ENCODE measurements at regions not wholly inside any gene's neighbourhood (a gene's known extent, or its start where the extent isn't known, plus 50 kb on each side); places are given as distances from the start of the nearest gene placed in this dataset.
"Not testable (repeated sequence)": the region's sequence is repeated elsewhere in the genome, so short reads cannot be mapped to it uniquely, and the experiment has no call there.

DNA sequence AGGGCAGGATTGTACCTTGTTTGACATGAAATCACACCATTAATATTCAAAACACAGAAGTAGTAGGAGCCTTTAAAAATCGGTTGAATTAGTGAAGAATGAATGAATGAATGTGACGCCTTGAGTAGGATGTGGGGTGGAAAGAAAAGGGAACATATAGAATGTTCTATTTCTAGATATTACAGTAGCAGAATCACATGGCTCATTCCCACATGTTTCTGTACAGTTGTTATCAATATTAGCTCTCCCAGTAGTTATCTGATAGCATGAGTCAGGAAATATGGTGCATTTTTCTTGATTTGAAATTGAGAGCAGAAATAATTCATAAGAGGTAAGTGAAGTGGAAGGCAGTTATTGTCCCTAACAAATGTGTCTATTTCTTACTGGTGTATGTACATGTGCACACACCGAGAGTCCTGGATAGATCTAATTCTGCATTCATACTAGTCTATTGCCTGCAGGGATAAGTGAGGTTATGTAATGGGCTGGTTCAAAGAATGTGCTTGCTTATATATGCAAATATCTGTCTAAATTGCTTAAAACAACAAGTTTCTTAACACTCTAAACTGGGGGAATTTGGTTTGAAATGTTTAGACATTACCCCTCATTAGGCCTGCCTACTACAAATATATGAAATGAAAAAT is 245.4 kb downstream of the EFCAB11 start:
- no peak for DNase-seq (ENCODE audit: extremely low spot score)
- 86% methylated on average over 3 of the region's 3 CpGs for WGBS

DNA sequence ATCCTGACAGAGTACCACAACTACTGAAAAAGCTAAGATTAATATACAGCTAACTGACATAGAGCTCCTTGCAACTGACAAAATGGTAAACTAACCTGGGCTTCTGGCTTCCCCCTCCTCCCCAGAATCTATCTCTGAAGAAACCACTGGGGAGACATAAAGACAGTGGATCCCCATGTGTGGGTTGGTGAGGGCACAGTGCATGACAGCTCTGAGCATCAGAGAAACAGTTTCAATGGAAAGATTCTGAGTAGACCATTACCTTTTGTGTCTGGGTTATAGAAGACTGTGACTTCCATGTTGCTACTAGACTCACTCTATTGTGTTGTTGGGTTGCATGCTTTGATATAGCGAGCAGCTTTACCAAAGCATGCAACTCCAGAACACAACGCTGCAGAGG is 247.4 kb downstream of the EFCAB11 start:
- no peak overlapping the region for H3K27ac ChIP-seq (ENCODE audit: low read depth)
- no peak overlapping the region for H3K4me3 ChIP-seq (ENCODE audit: low read depth, low read length)
- no peak for DNase-seq (ENCODE audit: extremely low spot score)
- 93% methylated on average over 2 of the region's 2 CpGs for WGBS
- no peaks in the 10 kb centered on the region for H3K36me3 ChIP-seq (ENCODE audit: insufficient read depth)
- H3K4me1 ChIP-seq (ENCODE audit: insufficient read depth) = peaks cover 3% of the 10 kb centered on the region

More for the DNA sequence above, 245.4 kb downstream of the EFCAB11 start:
- Histone ChIP-seq H3K4me1 (ENCODE audit: insufficient read depth) (no peaks in the 10 kb centered on the region), H3K4me3 (ENCODE audit: low read depth, low read length) (no peak overlapping the region), H3K27ac (ENCODE audit: low read depth) (no peak overlapping the region), H3K36me3 (ENCODE audit: insufficient read depth) (no peaks in the 10 kb centered on the region)

DNA sequence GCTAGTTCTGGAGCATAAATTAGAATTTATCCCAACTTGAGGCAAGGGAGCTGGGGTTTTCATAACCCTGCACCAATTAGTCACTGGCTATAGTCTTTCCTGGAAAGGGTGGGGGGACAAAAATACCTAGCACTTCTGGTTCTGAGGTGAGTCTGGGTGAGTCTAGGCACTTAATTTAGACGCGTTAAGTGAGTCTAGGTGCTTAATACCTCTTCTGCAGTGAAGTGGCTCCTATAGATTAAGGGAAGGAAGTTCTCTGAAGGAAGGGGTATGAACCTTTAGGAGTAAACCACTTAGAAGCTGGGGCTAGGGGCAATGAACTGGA is 251.7 kb downstream of the EFCAB11 start:
- Histone ChIP-seq H3K4me3 (ENCODE audit: low read depth, low read length) (no peak overlapping the region), H3K27ac (ENCODE audit: low read depth) (no peak overlapping the region), H3K36me3 (ENCODE audit: insufficient read depth) (no peaks in the 10 kb centered on the region), H3K4me1 (ENCODE audit: insufficient read depth) (peaks cover 3% of the 10 kb centered on the region)
- WGBS = 97% methylated on average over 2 of the region's 2 CpGs
- no peak for DNase-seq (ENCODE audit: extremely low spot score)

GRCh38 chr14:89702073-89702875 is 252.3 kb downstream of the EFCAB11 start:
- DNase-seq (ENCODE audit: extremely low spot score) = peak; percentile 59
- peak overlapping the region; percentile 44 for H3K27ac ChIP-seq (ENCODE audit: low read depth)
- 25% methylated on average over 6 of the region's 6 CpGs for WGBS

DNA sequence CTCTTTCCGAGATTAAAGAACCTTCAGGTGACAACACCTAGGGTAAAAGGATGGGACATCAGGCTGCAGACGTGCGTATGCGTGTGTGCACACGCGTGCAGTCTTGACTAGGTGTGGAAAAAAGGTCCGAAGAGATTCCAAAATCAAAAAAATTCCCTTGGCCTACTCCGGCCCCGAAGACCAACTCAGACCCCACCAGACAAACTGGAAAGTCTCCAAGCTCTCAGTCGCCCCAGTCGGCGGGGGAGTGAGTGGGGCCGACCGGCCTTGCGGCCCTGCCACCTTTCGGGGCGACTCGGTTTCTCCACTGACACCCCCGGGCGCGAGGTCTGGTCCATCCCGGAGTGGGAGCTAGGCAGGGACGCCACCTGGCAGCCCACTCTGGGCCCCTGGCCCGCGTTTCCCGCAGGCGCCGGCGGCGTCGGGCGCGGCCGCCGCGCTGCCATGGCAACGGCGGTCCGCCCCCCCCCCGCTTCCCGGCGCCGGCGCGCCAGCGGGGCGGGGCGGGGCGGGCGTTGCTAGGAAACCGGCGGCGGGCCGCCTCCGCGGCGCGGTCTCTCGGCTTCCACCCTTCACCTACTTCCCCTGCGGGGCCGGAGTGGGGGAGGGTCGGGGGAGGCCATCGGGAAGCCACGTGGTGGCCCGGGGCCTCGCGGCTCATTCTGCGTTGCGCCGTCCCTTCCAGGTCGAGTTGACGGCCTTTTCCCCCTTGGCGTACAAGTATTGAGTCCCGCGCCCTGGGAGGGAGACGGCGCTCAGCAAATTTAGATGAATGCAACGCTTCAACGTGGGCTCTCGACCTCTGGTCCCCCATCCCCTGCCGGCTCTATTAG is 253.1 kb downstream of the EFCAB11 start:
- H3K4me1 ChIP-seq (ENCODE audit: insufficient read depth) = peaks cover 3% of the 10 kb centered on the region
- H3K4me3 ChIP-seq (ENCODE audit: low read depth, low read length) = peak overlapping the region; percentile 55
- 5% methylated on average over 80 of the region's 81 CpGs for WGBS
- no peak for DNase-seq (ENCODE audit: extremely low spot score)
- no peaks in the 10 kb centered on the region for H3K36me3 ChIP-seq (ENCODE audit: insufficient read depth)
- H3K27ac ChIP-seq (ENCODE audit: low read depth) = peak overlapping the region; percentile 44

More at GRCh38 chr14:89702073-89702875, 252.3 kb downstream of the EFCAB11 start:
- peaks cover 3% of the 10 kb centered on the region for H3K4me1 ChIP-seq (ENCODE audit: insufficient read depth)
- H3K4me3 ChIP-seq (ENCODE audit: low read depth, low read length) = peak overlapping the region; percentile 55
- H3K36me3 ChIP-seq (ENCODE audit: insufficient read depth) = no peaks in the 10 kb centered on the region

DNA sequence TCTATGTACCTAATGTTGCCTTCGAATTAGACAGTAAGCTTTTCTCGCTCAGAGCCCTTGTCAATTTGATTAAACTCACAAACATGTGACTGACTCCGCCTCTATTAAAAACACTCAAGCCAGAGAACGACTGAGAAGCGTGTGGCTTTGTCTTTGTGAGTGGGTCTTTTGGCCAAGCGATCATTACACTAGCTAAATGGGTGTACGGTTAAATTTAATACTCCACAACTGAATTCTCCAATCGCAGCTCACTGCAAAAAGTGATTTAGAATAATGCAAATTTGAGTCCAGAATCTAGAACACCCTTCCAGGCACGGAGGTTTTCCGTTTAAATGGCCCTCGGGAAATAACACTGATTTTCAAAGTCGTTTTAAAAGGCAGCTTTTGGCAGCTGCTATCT is 253.7 kb downstream of the EFCAB11 start:
- no peak for DNase-seq (ENCODE audit: extremely low spot score)
- Histone ChIP-seq H3K36me3 (ENCODE audit: insufficient read depth) (no peaks in the 10 kb centered on the region), H3K4me3 (ENCODE audit: low read depth, low read length) (peak overlapping the region; percentile 55), H3K27ac (ENCODE audit: low read depth) (no peak overlapping the region), H3K4me1 (ENCODE audit: insufficient read depth) (peaks cover 3% of the 10 kb centered on the region)
- WGBS = 58% methylated on average over 12 of the region's 12 CpGs

GRCh38 chr14:89699071-89699470 is 255.5 kb downstream of the EFCAB11 start:
- no peak for DNase-seq (ENCODE audit: extremely low spot score)
- H3K4me3 ChIP-seq (ENCODE audit: low read depth, low read length) = no peak overlapping the region
- peaks cover 3% of the 10 kb centered on the region for H3K4me1 ChIP-seq (ENCODE audit: insufficient read depth)
- H3K36me3 ChIP-seq (ENCODE audit: insufficient read depth) = no peaks in the 10 kb centered on the region
- 33% methylated on average over 6 of the region's 6 CpGs for WGBS
- H3K27ac ChIP-seq (ENCODE audit: low read depth) = no peak overlapping the region

- 83% methylated on average over 8 of the region's 8 CpGs for WGBS
- no peaks in the 10 kb centered on the region for H3K36me3 ChIP-seq (ENCODE audit: insufficient read depth)
- DNase-seq (ENCODE audit: extremely low spot score) = no peak
- no peak overlapping the region for H3K4me3 ChIP-seq (ENCODE audit: low read depth, low read length)
- peaks cover 1% of the 10 kb centered on the region for H3K4me1 ChIP-seq (ENCODE audit: insufficient read depth)
- no peak overlapping the region for H3K27ac ChIP-seq (ENCODE audit: low read depth)
Observed at GRCh38 chr14:89697281-89698060, 257.1 kb downstream of the EFCAB11 start.

DNA sequence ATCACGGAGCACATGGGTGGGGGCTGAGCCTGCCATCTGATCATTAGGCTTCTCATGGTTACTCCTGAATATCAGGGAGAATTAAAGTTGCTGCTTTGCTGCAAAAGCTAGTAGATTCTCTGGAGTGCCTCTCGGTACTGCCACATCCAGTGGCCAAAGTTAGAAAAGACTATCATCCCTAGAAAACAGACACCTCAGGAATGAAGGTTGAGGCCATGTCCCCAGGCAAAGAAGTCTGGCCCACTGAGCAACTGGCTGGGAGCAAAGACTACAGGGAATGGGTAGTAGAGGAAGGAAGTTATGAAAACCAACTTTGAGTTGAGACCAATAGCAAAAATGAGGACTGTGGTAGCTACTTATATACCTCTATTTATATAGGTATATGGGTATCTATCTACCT is 258.7 kb downstream of the EFCAB11 start:
- H3K27ac ChIP-seq (ENCODE audit: low read depth) = no peak overlapping the region
- no peaks in the 10 kb centered on the region for H3K36me3 ChIP-seq (ENCODE audit: insufficient read depth)
- H3K4me1 ChIP-seq (ENCODE audit: insufficient read depth) = no peaks in the 10 kb centered on the region
- no peak for DNase-seq (ENCODE audit: extremely low spot score)
- 87% methylated on average over 2 of the region's 2 CpGs for WGBS
- H3K4me3 ChIP-seq (ENCODE audit: low read depth, low read length) = no peak overlapping the region

DNA sequence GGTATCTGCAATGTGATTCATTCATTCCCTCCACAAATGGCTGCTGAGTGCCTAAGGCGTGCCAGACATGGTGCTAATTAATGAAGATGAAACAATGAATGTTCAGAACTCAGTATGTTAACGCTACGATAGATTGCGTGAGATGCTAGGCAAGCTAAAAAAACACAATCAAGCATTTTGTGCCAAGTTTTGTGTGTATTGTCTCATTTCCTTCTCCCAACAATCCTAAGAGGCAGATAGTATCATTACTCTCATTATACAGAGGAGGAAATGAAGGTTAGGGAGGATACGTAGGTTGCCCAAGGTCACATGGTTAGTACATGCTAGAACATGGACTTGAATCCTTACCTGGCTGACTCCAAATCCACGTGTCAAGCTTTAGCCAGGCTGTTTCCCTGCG is 264.4 kb downstream of the EFCAB11 start:
- no peak overlapping the region for H3K27ac ChIP-seq (ENCODE audit: low read depth)
- 73% methylated on average over 7 of the region's 7 CpGs for WGBS
- H3K4me3 ChIP-seq (ENCODE audit: low read depth, low read length) = no peak overlapping the region
- no peaks in the 10 kb centered on the region for H3K4me1 ChIP-seq (ENCODE audit: insufficient read depth)
- H3K36me3 ChIP-seq (ENCODE audit: insufficient read depth) = no peaks in the 10 kb centered on the region
- no peak for DNase-seq (ENCODE audit: extremely low spot score)

- not testable (repeated sequence) for H3K4me3 ChIP-seq (ENCODE audit: low read depth, low read length); DNase-seq (ENCODE audit: extremely low spot score); H3K27ac ChIP-seq (ENCODE audit: low read depth); H3K4me1 ChIP-seq (ENCODE audit: insufficient read depth); H3K36me3 ChIP-seq (ENCODE audit: insufficient read depth)
- WGBS = 87% methylated on average over 7 of the region's 7 CpGs
Observed at GRCh38 chr14:89689711-89690110, 264.8 kb downstream of the EFCAB11 start.

DNA sequence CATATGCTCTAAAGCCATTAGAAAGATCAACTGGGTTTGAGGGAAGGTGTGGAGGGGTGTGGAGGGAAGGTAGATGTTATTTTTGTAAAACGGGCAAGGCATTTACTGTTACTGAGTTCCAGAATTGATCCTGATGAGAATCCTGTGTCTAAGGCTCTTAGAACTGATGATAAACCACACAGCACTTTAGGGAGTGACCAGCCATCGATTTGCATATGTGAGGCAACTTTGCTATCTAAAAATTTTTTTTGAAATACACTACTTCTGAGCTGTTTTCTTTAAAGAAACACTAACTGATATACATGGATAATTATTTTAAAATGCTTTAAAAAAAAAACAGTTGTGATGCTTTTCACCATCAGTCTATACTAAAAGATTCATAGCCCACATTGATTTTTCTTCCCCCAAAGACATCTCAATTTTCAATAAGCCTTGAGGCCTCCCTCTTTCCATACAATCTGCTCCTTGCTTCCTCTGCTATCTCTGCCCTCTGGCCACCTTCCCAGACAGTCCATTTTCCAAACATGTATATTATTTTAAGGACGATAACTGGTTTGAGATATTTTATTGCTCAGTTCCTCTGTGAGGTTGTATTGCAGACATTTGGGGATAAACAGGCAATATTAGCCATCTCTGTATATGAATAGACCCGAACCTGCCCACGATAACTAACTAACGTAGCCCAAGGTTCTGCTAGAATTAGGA is 265.9 kb downstream of the EFCAB11 start:
- peak; percentile 7 for DNase-seq (ENCODE audit: extremely low spot score)
- no peaks in the 10 kb centered on the region for H3K4me1 ChIP-seq (ENCODE audit: insufficient read depth)
- WGBS = 69% methylated on average over 6 of the region's 6 CpGs
- H3K4me3 ChIP-seq (ENCODE audit: low read depth, low read length) = no peak overlapping the region
- no peak overlapping the region for H3K27ac ChIP-seq (ENCODE audit: low read depth)
- H3K36me3 ChIP-seq (ENCODE audit: insufficient read depth) = no peaks in the 10 kb centered on the region

- 59% methylated on average over 3 of the region's 3 CpGs for WGBS
- not testable (repeated sequence) for DNase-seq (ENCODE audit: extremely low spot score); H3K27ac ChIP-seq (ENCODE audit: low read depth); H3K36me3 ChIP-seq (ENCODE audit: insufficient read depth); H3K4me3 ChIP-seq (ENCODE audit: low read depth, low read length); H3K4me1 ChIP-seq (ENCODE audit: insufficient read depth)
Observed at GRCh38 chr14:89687129-89687528, 267.4 kb downstream of the EFCAB11 start.
